GM21786 (cell line): ENCODE measurements at regions not wholly inside any gene's neighbourhood (a gene's known extent, or its start where the extent isn't known, plus 50 kb on each side); places are given as distances from the start of the nearest gene placed in this dataset.

Experiments
- ATAC-seq: cut with Tn5 transposase; IDR thresholded peaks from one replicate; pipeline ENCODE4 v1.9.1; 2021; ENCODE audit not compliant: unreplicated experiment

DNA sequence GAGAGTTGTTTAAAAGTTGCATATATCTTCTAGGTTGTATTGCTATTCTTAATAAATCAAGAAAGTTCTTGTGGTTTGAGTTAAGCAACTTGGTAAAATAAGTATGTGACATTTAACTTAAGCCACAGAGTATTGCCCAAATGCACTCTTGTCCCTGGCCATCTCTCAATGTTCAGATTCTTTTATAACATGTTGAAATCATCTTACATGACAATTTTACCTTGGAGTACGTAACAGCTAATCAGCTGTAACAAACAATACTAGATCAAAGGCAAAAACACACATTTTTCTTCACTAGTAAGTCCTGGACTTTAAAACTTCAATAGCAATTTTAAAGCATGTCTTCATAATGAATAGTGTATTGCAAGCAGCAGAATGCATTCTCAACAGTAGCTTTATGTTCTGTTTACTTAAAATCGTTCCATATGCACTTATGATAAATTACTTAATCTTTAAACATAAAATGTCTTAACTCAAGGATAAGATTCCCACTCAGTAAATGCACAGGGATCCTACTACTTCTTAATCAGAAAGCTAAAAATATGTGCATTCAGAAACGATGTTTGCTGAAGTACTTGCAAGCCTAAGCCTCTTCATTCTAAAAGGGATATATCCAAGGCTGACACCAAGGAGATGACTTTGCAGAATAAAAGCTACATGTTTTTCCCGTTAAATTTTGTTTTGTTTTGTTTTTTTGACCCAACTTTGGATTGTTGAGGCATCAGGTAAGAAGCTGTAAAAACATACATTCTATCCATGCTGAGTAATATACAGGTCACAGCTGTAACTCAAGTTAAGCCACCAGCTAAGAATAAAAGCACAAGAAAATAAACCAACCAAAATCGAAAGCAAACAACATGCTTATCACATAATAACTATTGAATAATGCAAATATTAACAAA is 86.1 kb upstream of the NFIB start:
- ATAC-seq, result no peak

DNA sequence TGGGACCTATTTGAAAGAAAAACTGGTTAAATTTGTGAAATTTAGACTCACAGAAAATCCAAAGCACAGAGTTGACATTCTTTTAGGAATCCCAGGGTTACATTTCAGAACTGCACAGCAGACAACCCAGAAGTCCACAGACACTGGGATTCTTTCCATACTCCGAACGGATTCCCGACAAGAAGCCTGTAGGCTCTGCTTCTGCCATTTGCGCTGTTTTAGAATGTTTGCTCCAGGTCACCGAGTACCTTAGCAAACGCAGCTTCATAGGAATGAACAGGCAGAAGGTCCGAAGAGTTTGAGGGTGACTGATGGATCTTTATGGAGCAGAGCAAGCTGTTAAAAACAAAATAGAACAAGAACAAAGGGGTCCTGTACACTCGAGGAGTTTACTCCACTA is 84.5 kb upstream of the NFIB start:
- no peak for ATAC-seq

DNA sequence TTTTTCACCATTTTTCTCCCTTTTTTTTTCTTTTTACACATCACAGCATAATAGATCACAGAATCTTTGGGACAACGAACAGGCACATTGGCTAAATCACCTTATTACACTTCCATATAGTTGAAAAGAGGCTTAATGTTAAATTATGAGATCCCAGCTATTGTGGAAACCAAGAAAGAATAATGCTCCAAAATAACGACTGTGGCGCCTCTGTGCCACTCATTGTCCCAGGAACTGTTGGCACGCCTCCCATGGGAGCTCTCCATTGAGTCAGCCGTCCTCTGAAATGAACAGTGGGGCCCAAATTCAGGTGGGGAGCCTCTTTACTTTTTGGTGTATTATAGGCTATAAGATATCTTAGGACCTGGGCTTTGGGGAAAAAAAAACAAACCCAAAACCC is 82.2 kb upstream of the NFIB start:
- ATAC-seq, result no peak

DNA sequence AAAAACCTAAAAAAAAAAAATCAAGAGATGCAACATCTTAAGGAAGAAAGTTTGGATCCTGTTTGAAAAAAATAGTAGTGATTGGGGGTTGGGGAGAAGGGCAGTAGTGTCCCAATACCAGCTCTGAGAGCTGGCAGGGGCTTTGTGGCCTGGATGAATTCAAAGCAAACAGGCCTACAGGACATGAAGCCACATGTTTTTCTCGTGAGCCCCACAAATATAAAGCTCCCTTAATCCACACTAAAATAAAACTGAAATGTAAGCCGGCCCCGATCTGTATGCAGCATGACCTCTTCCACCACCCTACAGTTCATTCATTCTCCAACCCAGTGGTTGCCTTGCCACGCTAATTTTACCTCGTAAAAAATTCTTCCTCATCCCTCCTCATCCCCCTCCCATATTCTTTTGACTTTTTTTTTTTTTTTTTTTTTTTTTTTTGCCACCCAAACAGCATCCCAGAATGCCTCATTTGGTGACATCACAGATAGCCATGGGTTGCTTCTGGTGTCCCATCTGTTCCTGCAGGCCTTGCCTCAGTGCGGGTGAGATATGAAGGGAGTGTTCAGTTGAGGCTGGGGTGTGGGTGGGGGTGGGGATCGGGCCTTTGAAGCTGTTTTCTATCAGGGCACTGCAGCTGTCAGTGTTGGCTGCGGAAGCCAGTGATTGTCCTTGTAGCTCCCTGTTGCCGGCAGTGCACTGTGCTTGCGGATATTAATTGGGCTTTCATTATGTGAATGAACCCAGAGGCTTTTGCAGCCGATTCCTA is 81.6 kb upstream of the NFIB start:
- ATAC-seq, result no peak

DNA sequence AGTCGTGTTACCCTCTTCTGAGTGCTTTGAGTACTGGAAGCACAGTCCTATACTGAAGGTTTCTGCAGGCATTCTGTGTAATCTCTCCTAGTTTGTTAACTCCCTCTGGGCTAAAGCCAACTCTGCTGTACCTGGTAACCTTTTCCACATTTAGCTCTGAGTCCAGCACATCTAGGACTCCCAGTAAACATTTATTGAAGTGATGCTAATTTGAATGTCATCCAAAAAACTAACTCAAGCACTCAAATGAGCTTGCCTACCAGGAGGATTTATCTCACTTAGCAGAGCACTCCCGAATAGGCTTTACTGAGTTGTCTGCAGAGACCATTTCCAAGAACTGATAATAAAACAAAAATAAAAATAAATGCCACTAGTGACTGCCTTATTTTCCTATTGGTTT is 79.5 kb upstream of the NFIB start:
- ATAC-seq, result no peak

DNA sequence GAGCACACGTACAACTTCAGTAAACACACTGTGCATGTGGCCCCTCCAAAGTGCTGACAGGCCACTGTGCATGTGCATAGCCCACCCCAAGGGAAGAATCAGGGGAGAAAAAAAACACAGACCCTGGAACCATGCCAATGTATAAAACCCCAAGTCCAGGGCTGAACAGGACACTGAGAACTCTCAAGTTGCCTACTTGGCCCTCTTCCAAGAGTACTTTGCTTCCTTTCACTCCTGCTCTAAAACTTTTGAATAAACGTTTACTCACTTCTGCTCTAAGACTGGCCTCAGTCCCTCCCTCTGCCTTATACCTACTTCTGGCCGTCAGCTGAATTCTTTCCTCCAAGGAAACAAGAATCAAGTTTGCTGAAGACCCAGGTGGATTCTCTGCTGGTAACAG is 77.7 kb upstream of the NFIB start:
- no peak for ATAC-seq

DNA sequence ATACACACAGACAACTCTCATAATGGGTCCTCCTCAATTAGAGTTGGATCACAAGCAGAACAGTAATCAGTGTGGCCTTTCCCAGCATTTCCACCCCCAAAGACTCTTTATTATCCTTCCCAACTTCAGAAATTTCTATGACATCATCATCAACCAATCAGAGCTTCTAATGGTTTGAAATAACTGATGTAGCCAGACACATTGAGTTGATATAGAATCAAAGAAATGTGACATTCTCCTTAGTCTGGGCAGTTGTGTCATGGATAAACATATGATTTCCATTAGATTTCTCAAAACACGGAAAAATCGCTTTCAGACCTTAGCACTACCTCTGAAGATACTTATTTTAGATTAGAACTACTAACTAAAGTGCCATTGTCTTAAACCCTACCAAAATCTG is 75.7 kb upstream of the NFIB start:
- ATAC-seq, result no peak

DNA sequence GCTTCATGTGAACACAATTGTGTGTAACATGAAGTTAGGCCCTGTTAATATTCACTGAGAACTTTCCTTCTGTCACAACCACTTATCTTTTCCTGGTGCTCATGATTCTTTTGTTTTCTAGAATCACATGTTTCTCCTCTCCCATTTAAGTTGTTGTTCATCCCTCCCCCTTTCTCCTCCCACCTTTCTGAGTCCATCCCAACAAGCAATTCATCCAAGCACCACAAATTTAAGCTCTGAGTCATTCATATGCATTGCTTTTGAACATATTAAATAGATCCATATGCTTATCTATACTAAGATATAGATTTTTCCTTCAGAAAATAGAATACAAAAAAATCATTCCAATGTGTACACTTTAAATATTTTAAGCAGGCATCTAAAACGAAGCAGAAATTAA is 75.2 kb upstream of the NFIB start:
- ATAC-seq, result no peak

DNA sequence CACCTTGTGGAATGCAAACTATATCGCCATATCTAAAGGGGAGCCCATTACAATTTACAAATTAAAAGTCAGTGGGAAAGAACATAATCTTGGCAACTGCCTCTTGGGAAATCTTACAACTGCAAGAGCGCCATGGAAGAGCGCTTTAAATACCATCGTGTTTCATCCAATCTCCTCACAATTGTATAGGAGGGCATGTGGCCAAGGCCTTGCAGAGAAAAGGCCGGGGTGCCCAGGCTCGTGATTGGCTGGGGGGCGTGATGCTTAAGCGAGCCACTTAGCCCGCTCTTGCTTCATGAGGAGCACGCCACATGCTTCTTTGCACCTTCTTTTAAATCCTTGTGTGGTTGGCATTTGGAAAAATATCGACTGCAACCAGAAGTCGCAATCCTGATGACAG is 69.8 kb upstream of the NFIB start:
- ATAC-seq, result no peak

DNA sequence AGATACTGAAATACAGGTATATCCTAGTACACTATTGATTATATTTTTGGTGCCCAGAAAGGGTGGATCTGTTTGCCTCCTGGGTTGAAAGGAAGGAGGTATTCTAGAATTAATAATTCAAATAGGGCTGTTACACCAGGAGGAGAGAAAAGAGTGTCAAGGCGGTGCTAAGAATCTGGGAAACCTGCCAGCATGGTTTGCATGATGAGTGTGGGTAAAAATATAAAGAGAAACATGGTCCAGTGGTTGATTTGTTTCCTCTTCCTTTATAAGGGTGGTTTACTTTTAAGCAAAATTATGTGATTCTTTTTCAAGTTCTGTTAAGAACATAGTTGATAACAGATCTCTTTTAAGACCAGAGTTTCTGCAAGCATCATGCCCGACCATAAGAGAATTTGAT is 69.4 kb upstream of the NFIB start:
- no peak for ATAC-seq

DNA sequence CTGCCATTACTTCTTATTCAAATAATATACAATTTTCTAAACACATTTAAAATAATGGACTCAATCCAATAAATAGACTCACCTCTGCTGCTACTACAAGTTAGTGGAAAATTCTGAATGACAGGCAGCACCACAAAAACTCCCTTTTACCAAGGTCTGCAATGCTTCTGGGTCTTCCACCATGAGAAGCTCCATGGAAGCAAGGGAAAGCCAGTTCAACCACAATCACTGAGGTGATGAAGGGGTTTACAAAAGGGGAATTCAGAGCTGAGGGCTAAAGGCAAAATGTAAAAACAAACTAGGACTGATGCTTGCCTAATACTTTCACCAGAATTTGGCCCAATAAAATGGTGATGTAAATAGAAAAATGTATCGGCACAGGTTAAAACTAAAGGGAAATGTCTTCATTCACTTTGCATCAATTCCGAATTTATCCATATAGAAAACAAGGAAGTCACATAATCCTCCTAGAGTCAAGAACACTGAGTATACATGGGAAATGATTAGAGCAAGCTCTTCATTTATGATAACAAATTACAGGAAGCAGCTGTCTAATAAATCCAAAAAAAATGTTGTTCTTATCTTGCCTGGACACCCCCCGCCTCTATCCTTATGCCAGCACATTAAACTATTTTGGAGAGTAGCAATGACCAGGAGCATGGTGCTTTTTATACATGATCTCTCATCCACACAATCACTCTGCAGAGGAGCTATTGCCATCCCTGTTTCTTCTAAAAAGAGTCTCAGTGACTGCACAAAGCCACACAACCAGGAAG is 66.3 kb upstream of the NFIB start:
- ATAC-seq, result no peak

DNA sequence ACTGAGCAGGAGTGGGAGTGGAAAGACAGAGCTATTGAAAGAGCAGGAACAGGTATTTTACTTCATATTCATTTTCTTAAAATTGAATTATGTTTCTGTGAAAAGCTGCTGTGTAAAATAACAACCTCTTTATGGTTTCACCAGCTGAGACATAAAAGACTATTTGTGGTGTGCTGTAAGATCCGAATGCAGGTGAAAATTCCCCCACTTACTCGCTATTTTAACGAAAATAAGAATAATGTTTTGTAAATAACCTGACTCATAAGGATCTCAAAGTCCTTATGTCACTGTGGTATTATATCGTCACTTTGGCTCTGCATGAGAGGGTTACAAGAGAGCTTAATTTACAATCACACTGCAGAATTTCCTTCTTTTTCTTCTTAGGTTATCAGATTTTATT is 65.3 kb upstream of the NFIB start:
- no peak for ATAC-seq

DNA sequence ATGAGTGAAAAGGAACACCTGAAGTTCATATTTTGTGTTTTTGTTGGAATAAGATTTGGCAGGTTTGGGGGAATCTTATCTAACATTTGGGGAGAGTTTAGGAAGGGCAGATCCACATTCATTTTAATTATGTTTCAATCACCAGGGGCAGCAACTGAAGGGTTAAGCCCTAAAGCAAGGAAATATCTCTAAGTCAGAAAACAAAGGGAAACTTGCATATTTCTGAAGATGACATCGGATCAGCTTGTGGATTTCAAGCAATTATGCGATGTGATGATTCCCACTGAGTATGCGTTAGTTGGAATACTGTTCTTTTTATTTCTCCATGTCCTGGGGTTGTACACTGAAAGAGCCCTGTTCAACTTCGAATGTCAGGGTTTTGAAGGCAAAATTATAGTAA is 59.8 kb upstream of the NFIB start:
- ATAC-seq, result no peak

DNA sequence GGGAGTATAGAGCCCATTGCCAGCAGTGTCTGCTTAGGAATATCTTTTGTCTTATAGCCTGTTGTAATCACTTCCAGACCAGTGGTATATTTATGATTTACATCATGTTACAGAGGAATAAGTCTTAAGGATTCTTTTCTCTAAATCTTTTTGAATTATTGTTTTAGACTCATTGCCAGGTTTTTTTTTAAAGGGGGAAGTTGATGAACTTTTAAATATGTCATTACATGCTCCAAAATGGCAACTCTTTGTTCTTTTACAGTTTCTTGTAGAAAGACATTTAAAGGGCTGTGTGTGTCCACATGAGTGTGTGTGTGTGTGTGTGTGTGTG is 59.4 kb upstream of the NFIB start:
- no peak for ATAC-seq

DNA sequence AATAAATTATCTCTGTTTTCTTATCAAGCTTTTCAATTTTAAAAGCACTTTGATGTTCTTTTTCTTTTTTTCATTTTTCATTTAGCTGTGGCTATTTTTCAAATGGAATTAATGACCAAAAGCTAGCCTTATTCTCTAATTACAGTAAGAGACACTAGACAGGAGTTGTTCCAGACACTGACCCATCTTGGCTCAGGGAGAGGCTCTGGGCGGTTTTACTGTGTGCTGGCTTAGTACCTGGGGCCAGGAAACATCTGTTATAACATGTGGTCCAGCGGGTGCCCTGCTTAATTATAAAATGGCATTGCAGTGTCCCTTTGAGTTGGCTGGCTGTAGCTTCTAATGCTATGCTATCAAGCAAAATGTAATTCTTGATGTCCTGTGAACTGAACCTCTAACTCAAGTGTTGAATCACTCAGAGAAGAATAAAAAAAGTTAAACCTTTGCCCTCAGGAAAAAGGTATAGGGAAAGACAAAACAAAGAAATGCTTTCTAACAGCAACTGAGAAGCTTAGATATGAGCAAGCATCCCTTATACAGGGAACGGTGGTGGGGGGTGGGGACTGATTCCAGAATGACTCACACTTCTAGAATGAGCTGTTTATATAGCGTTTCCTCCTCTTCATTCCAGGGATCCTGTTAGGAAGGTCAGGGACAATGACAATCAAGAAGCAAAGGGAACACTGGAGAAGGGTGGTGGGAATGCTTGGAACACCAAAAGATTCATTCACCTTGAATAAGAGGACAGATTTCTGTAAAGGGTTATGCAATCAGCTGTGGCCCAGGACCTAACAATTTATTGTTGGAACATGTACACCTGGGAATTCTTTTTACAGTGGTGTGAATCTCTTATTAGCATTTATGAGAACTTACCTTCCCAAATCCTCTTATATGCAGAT is 58.7 kb upstream of the NFIB start:
- no peak for ATAC-seq

DNA sequence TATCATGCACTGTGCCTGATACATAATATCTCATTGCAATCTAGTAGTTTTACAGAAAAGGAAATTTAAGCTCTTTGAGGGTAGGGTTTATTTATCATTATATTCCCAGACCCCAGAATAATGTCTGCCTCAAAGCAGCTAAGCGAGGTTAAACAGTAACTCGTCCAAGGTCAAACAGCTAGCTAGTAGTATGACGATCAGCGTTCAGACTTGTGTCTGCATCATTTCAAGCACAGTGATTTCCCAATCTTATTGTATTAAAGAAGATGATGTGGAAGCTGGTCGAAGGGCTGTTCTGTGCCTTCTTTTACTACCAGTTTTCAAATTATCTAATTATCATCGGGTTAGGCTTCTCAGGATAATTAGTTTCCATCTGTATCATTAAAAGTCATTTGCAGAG is 55.1 kb upstream of the NFIB start:
- no peak for ATAC-seq

DNA sequence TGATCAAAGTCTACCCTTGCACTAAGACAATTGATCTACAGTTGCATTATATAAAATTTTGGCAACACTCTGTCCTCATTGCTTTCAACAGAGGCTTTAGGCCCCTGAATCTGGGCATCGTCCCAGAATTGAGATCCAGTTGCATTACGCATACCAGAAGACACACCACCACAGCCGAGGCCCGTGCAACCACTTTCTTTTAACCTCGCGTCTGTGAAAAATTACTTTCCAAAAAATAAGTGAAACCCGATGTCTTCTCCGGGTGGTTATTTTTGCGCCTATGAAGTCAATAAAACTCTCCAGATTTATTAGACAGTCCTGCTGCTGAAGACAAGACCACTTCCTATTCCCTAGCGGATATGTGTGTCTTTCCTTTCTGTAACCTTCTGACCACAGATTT is 52.1 kb upstream of the NFIB start:
- no peak for ATAC-seq

DNA sequence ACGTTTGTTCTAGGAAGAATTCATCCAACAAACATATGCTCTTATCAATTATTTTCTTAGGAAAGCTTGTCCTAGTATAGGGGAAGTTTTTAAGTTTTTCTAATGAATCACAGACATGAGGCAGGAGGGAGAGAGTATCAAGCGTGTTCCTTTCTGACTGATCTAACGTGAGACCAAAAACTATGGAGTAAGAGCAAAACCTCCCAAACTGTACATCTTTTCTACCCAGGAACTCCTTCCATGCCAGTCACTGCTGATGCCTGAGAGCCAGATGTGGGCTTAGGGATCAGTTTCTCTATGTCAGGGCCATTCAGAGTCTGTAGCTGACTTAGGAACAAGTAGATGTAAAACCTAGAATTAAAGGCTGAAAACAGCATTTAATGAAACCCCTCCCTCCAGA is 51.7 kb upstream of the NFIB start:
- ATAC-seq, result no peak
